GM23338 (cell line): ENCODE measurements at regions not wholly inside any gene's neighbourhood (a gene's known extent, or its start where the extent isn't known, plus 50 kb on each side); places are given as distances from the start of the nearest gene placed in this dataset.
A peak's percentile ranks its signal among the peaks of the same experiment; 100 is the strongest.

Experiments used
- ATAC-seq: fragments of 200-7000 bp; cut with Tn5 transposase; 3 replicates; pipeline ENCODE4 v1.9.1; 2020
- DNase-seq: peaks from one replicate; pipeline ENCODE4 v3.0.0-alpha.2; 2015; ENCODE audit warnings: low spot score
- H2AFZ ChIP-seq: fragments of 200-600 bp; sonication (generic); 2 replicates; pipeline ENCODE4 v1.8.0; 2016; ENCODE audit warnings: antibody characterized with exemption, mild to moderate bottlenecking, moderate library complexity
- H3F3A ChIP-seq: fragments of 200-600 bp; sonication (generic); replicated peaks from 2 replicates; pipeline ENCODE4 v1.8.0; 2017; ENCODE audit warnings: antibody characterized with exemption, mixed run types, low read depth
- H3K27ac ChIP-seq: fragments of 200-600 bp; sonication (generic); 2 replicates; pipeline ENCODE4 v1.6.1; 2016; ENCODE audit warnings: low read depth
- H3K27me3 ChIP-seq: fragments of 200-600 bp; sonication (generic); 2 replicates; pipeline ENCODE4 v1.8.0; 2016; ENCODE audit warnings: mild to moderate bottlenecking, mixed run types, moderate library complexity; ENCODE audit not compliant: insufficient read depth
- H3K36me3 ChIP-seq: fragments of 200-600 bp; sonication (generic); 2 replicates; pipeline ENCODE4 v1.8.0; 2016; ENCODE audit warnings: mild to moderate bottlenecking; ENCODE audit not compliant: insufficient read depth
- H3K4me1 ChIP-seq: fragments of 200-600 bp; sonication (generic); 2 replicates; pipeline ENCODE4 v1.8.0; 2016; ENCODE audit warnings: mild to moderate bottlenecking, moderate library complexity; ENCODE audit not compliant: insufficient read depth
- H3K4me2 ChIP-seq: fragments of 200-600 bp; sonication (generic); 2 replicates; pipeline ENCODE4 v1.7.1; 2017; ENCODE audit warnings: mixed run types
- H3K4me3 ChIP-seq: fragments of 200-600 bp; sonication (generic); 2 replicates; pipeline ENCODE4 v1.6.1; 2016; ENCODE audit warnings: mixed run types
- H3K79me2 ChIP-seq: fragments of 200-600 bp; sonication (generic); replicated peaks from 2 replicates; pipeline ENCODE4 v1.8.0; 2017; ENCODE audit warnings: mild to moderate bottlenecking; ENCODE audit not compliant: insufficient read depth
- H3K9me2 ChIP-seq: fragments of 200-600 bp; sonication (generic); 2 replicates; pipeline ENCODE4 v1.8.0; 2017; ENCODE audit not compliant: insufficient read depth
- H4K20me1 ChIP-seq: fragments of 200-600 bp; sonication (generic); replicated peaks from 2 replicates; pipeline ENCODE4 v1.8.0; 2017; ENCODE audit warnings: mild to moderate bottlenecking; ENCODE audit not compliant: insufficient read depth
- H3K27ac Mint-ChIP-seq: 2 replicates; pipeline ENCODE4 v1.8.0; 2020; ENCODE audit warnings: inconsistent platforms, mild to moderate bottlenecking, moderate library complexity, mixed read lengths
- H3K27me3 Mint-ChIP-seq: 3 replicates; pipeline ENCODE4 v1.8.0; 2022; ENCODE audit warnings: low read depth, mild to moderate bottlenecking, moderate library complexity, mixed read lengths, inconsistent platforms; ENCODE audit not compliant: insufficient read depth, poor library complexity
- H3K36me3 Mint-ChIP-seq: 3 replicates; pipeline ENCODE4 v1.8.0; 2021; ENCODE audit warnings: low read depth, mild to moderate bottlenecking, inconsistent platforms, moderate library complexity, mixed read lengths
- H3K4me1 Mint-ChIP-seq: 3 replicates; pipeline ENCODE4 v1.8.0; 2020; ENCODE audit warnings: mild to moderate bottlenecking, inconsistent platforms, mixed read lengths
- H3K4me3 Mint-ChIP-seq: 3 replicates; pipeline ENCODE4 v1.8.0; 2021; ENCODE audit warnings: moderate library complexity, mild to moderate bottlenecking, inconsistent platforms, mixed read lengths
- H3K9me3 Mint-ChIP-seq: 3 replicates; pipeline ENCODE4 v1.8.0; 2020; ENCODE audit warnings: moderate library complexity, mild to moderate bottlenecking, inconsistent platforms, mixed read lengths
- CREB1 ChIP-seq: fragments of 250-450 bp; sonication (Bioruptor Pico); IDR thresholded peaks from 2 replicates; pipeline ENCODE4 v1.5.0; 2020; ENCODE audit warnings: low read depth, mild to moderate bottlenecking, moderate library complexity
- ETS1 ChIP-seq: IDR thresholded peaks from 2 replicates; pipeline ENCODE4 v1.6.1; 2016; ENCODE audit warnings: antibody characterized with exemption
- EZH2 ChIP-seq: fragments of 200-600 bp; sonication (generic); IDR thresholded peaks from one replicate; pipeline ENCODE4 v1.8.0; 2017; ENCODE audit warnings: antibody characterized with exemption, mild to moderate bottlenecking, low read depth; ENCODE audit not compliant: unreplicated experiment
- EZH2phosphoT487 ChIP-seq: fragments of 200-600 bp; sonication (generic); IDR thresholded peaks from one replicate; pipeline ENCODE4 v1.8.1; 2018; ENCODE audit warnings: antibody characterized with exemption; ENCODE audit not compliant: unreplicated experiment
- NANOG ChIP-seq: IDR thresholded peaks from 2 replicates; pipeline ENCODE4 v1.6.1; 2016; ENCODE audit warnings: antibody characterized with exemption, borderline replicate concordance
- STAT1 ChIP-seq: IDR thresholded peaks from one replicate; pipeline ENCODE4 v1.6.1; 2016; ENCODE audit warnings: antibody characterized with exemption; ENCODE audit not compliant: unreplicated experiment
- ZNF331 ChIP-seq: fragments of 250-450 bp; sonication (Bioruptor Pico); IDR thresholded peaks from 2 replicates; pipeline ENCODE4 v1.5.0; 2020; ENCODE audit warnings: low read depth, mild to moderate bottlenecking, moderate library complexity
- ZNF462 ChIP-seq: fragments of 250-450 bp; sonication (Bioruptor Pico); IDR thresholded peaks from 2 replicates; pipeline ENCODE4 v1.5.0; 2020; ENCODE audit warnings: mild to moderate bottlenecking, moderate library complexity

GRCh38 chr6:141988327-141988726 is 144.4 kb upstream of the GJE1 start (continued):
- no peak for TF ChIP-seq ZNF462

- Histone ChIP-seq H3K27ac (no peak overlapping the region), H3K4me3 (no peak overlapping the region), H3K36me3 (no peaks in the 10 kb centered on the region), H3K4me2 (no peak overlapping the region), H3K27me3 (no peaks in the 10 kb centered on the region), H3F3A (no peaks in the 10 kb centered on the region), H4K20me1 (no peaks in the 10 kb centered on the region), H3K9me2 (no peaks in the 10 kb centered on the region), H3K4me1 (peaks cover 46% of the 10 kb centered on the region), H3K79me2 (no peaks in the 10 kb centered on the region; the same call in 1 of the 2 replicates), H2AFZ (no peak overlapping the region)
- ATAC-seq, result peak; percentile 26; the same call in 1 of the 3 replicates
- Mint-ChIP-seq H3K4me3 (no peak overlapping the region), H3K4me1 (peaks cover 20% of the 10 kb centered on the region; the same call in 2 of the 3 replicates), H3K36me3 (no peaks in the 10 kb centered on the region), H3K9me3 (no peaks in the 10 kb centered on the region), H3K27me3 (no peaks in the 10 kb centered on the region), H3K27ac (no peak overlapping the region)
- peak; percentile 70 for DNase-seq
- TF ChIP-seq EZH2phosphoT487, result no peak
- no peak for TF ChIP-seq CREB1 (CRISPR knock-in tag)
- TF ChIP-seq EZH2, result no peak
- TF ChIP-seq ZNF331 (CRISPR knock-in tag), result no peak
- no peak for TF ChIP-seq STAT1
- no peak for TF ChIP-seq NANOG
- TF ChIP-seq ZNF462, result no peak
- TF ChIP-seq ETS1, result no peak
Observed at GRCh38 chr6:141986457-141986856, 146.3 kb upstream of the GJE1 start.
